Peyer's patch (tissue), 4 donors: ENCODE measurements at regions not wholly inside any gene's neighbourhood (a gene's known extent, or its start where the extent isn't known, plus 50 kb on each side); places are given as distances from the start of the nearest gene placed in this dataset.
A peak's percentile ranks its signal among the peaks of the same experiment; 100 is the strongest.

ENCODE experiments used
- DNase-seq, 3 donors: peaks; one replicate each; pipeline ENCODE4 v3.0.0-alpha.2; 2017 to 2019
- H3K27ac ChIP-seq, 4 donors: fragments of 200-600 bp; sonication (generic); one replicate each; pipeline ENCODE4 v1.5.1; 2016 to 2019
- H3K27me3 ChIP-seq, 2 donors: fragments of 200-600 bp; sonication (generic); one replicate each; pipeline ENCODE4 v1.5.1; 2019
- H3K36me3 ChIP-seq, 3 donors: fragments of 200-600 bp; sonication (generic); one replicate each; pipeline ENCODE4 v1.5.1; 2016 to 2019
- H3K4me1 ChIP-seq, 4 donors: fragments of 200-600 bp; sonication (generic); one replicate each; pipeline ENCODE4 v1.5.1; 2016 to 2019
- H3K4me3 ChIP-seq, 4 donors: fragments of 200-600 bp; sonication (generic); 1 replicate in 3 of 4; 2 replicates in 1 of 4; pipeline ENCODE4 v1.5.1; 2016 to 2019; ENCODE audit warnings: mild to moderate bottlenecking in 1 of 4
- H3K9me3 ChIP-seq, 4 donors: fragments of 200-600 bp; sonication (generic); one replicate each; pipeline ENCODE4 v1.5.1; 2016 to 2019; ENCODE audit warnings: mild to moderate bottlenecking in 1 of 4
- POLR2A ChIP-seq, 2 donors: fragments of 450-650 bp; IDR thresholded peaks; one replicate each; pipeline ENCODE4 v1.5.1; 2017; ENCODE audit warnings: antibody characterized with exemption in 2 of 2, mild to moderate bottlenecking in 2 of 2, moderate library complexity in 2 of 2
- TF ChIP-seq, protein P1 (sequence below), 6 experiments: fragments of 450-650 bp in 4 of 6; fragments of 200-600 bp in 2 of 6; sonication (generic) in 1 of 6; IDR thresholded peaks; one replicate each; pipeline ENCODE4 v1.5.1; 2017 to 2019; ENCODE audit warnings: antibody characterized with exemption in 6 of 6, mild to moderate bottlenecking in 3 of 6, moderate library complexity in 1 of 6

DNA sequence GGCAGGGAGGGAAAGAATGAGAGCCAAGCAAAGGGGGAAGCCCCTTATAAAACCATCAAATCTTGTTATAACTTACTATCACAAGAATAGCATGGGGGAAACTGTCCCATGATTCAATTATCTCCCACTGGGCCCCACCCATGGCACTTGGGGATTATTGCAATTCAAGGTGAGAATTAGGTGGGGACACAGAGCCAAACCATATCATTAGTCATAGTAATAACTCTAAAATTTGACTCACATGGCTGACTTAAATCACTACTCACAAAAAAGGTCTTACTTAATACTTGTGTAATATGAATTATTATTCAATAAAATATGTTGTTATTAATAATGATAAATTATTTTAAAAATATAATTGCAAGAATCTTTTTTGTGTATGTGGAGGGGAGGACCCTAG, 178.1 kb upstream of the TCF21 start:
- DNase-seq = no peak

DNA sequence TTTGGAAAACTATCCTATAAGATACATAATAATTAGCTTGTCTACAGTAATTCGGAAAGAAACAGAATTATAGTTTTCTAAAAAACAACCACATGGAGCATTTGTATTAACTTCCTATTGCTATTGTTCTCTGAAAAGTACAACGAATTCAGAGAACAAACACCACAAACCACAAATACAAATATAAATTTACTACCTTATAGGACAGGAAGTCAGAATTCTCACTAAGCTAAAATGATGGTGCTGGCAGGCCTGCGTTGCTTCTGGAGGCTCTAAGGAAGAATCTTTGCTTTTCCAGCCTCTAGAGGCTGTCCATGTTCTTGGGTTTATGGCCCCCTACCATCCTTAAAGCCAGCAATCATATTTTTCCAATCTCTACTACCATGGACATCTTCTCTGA, 173.6 kb upstream of the TCF21 start:
- H3K4me3 ChIP-seq = no peak overlapping the region
- TF ChIP-seq, protein P1, sequence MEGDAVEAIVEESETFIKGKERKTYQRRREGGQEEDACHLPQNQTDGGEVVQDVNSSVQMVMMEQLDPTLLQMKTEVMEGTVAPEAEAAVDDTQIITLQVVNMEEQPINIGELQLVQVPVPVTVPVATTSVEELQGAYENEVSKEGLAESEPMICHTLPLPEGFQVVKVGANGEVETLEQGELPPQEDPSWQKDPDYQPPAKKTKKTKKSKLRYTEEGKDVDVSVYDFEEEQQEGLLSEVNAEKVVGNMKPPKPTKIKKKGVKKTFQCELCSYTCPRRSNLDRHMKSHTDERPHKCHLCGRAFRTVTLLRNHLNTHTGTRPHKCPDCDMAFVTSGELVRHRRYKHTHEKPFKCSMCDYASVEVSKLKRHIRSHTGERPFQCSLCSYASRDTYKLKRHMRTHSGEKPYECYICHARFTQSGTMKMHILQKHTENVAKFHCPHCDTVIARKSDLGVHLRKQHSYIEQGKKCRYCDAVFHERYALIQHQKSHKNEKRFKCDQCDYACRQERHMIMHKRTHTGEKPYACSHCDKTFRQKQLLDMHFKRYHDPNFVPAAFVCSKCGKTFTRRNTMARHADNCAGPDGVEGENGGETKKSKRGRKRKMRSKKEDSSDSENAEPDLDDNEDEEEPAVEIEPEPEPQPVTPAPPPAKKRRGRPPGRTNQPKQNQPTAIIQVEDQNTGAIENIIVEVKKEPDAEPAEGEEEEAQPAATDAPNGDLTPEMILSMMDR (IDR thresholded peaks at IDR 0.05) = no peak
- no peak for TF ChIP-seq POLR2A (IDR thresholded peaks at IDR 0.05)
- no peaks in the 10 kb centered on the region for H3K9me3 ChIP-seq
- DNase-seq = no peak
- H3K36me3 ChIP-seq = no peaks in the 10 kb centered on the region
- H3K27ac ChIP-seq = no peak overlapping the region
- no peaks in the 10 kb centered on the region for H3K4me1 ChIP-seq
- H3K27me3 ChIP-seq = no peaks in the 10 kb centered on the region

More for the DNA sequence above, 178.1 kb upstream of the TCF21 start:
- Histone ChIP-seq H3K9me3 (no peaks in the 10 kb centered on the region), H3K36me3 (no peaks in the 10 kb centered on the region), H3K4me1 (no peaks in the 10 kb centered on the region), H3K27ac (no peak overlapping the region), H3K4me3 (no peak overlapping the region), H3K27me3 (no peaks in the 10 kb centered on the region)
- TF ChIP-seq, protein P1 (IDR thresholded peaks at IDR 0.05) = no peak
- TF ChIP-seq POLR2A (IDR thresholded peaks at IDR 0.05) = no peak

- TF ChIP-seq POLR2A (IDR thresholded peaks at IDR 0.05) = no peak
- TF ChIP-seq, protein P1 (IDR thresholded peaks at IDR 0.05) = no peak
- H3K27ac ChIP-seq = no peak overlapping the region
- H3K9me3 ChIP-seq = no peaks in the 10 kb centered on the region
- no peak for DNase-seq
- H3K4me3 ChIP-seq = no peak overlapping the region
- no peaks in the 10 kb centered on the region for H3K27me3 ChIP-seq
- H3K4me1 ChIP-seq = no peaks in the 10 kb centered on the region
- H3K36me3 ChIP-seq = no peaks in the 10 kb centered on the region
Observed at GRCh38 chr6:133724726-133725125, 164.2 kb upstream of the TCF21 start.

- no peak overlapping the region for H3K4me3 ChIP-seq
- TF ChIP-seq, protein P1 (IDR thresholded peaks at IDR 0.05) = no peak
- TF ChIP-seq POLR2A (IDR thresholded peaks at IDR 0.05) = no peak
- no peak overlapping the region for H3K27ac ChIP-seq
- H3K36me3 ChIP-seq = no peaks in the 10 kb centered on the region
- H3K9me3 ChIP-seq = no peaks in the 10 kb centered on the region
- DNase-seq = no peak
- H3K4me1 ChIP-seq = no peaks in the 10 kb centered on the region
- no peaks in the 10 kb centered on the region for H3K27me3 ChIP-seq
Observed at GRCh38 chr6:133726188-133726587, 162.7 kb upstream of the TCF21 start.

- Histone ChIP-seq H3K9me3 (peaks cover 0 to 3% (median 0%) of the 10 kb centered on the region in 4 donors), H3K4me1 (no peaks in the 10 kb centered on the region), H3K27ac (no peak overlapping the region), H3K27me3 (no peaks in the 10 kb centered on the region), H3K4me3 (no peak overlapping the region), H3K36me3 (no peaks in the 10 kb centered on the region)
- TF ChIP-seq, protein P1 (IDR thresholded peaks at IDR 0.05) = no peak
- TF ChIP-seq POLR2A (IDR thresholded peaks at IDR 0.05) = no peak
- no peak for DNase-seq
Observed at GRCh38 chr6:133730881-133731280, 158.0 kb upstream of the TCF21 start.

DNA sequence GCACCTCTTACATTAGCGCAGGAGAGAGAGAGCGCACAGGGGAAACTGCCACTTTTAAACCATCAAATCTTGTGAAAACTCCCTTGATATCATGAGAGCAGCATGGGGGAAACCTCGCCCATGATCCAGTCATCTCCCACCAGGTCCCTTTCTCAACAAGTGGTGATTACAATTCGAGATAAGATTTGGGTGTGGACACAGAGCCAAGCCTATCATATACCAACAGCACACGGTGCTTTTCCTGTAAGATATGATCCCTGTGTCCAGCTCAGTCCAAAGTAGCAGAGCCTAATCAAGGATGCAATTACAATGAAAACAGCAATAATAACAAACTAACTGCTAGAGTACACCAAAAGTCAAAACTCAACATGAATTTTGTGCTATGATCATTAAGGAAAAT, 148.7 kb upstream of the TCF21 start:
- Histone ChIP-seq H3K9me3 (no peaks in the 10 kb centered on the region), H3K27me3 (no peaks in the 10 kb centered on the region), H3K4me3 (no peak overlapping the region), H3K36me3 (no peaks in the 10 kb centered on the region), H3K4me1 (no peaks in the 10 kb centered on the region), H3K27ac (peak overlapping the region in 1 of 4 donors; percentile 35)
- DNase-seq = no peak
- TF ChIP-seq POLR2A (IDR thresholded peaks at IDR 0.05) = no peak
- TF ChIP-seq, protein P1 (IDR thresholded peaks at IDR 0.05) = no peak
